ENCODE measurements at regions not wholly inside any gene's neighbourhood (a gene's known extent, or its start where the extent isn't known, plus 50 kb on each side); places are given as distances from the start of the nearest gene placed in this dataset.

- no peaks in the 10 kb centered on the region for H3K4me1 ChIP-seq (ENCODE audit: insufficient read depth)
- WGBS, 3 donors: 38 to 44% (median 40%) methylated on average over 2 of the region's 2 CpGs
- intact Hi-C loops (cut with DNase I): no loop called here
- no peak for DNase-seq
- TF ChIP-seq CTCF (IDR thresholded peaks at IDR 0.05): no peak
- no peak for TF ChIP-seq EP300 (IDR thresholded peaks at IDR 0.05)
- TF ChIP-seq POLR2A (IDR thresholded peaks at IDR 0.05): no peak
- H3K9me3 ChIP-seq: no peaks in the 10 kb centered on the region
- H3K4me3 ChIP-seq: no peak overlapping the region
- H3K27ac ChIP-seq: no peak overlapping the region
- no peaks in the 10 kb centered on the region for H3K27me3 ChIP-seq
- no peaks in the 10 kb centered on the region for H3K36me3 ChIP-seq
Observed at GRCh38 chr20:39800111-39800510, 838.0 kb downstream of the DHX35 start.

- Histone ChIP-seq H3K27ac (no peak overlapping the region), H3K4me3 (no peak overlapping the region), H3K27me3 (no peaks in the 10 kb centered on the region), H3K4me1 (ENCODE audit: insufficient read depth) (no peaks in the 10 kb centered on the region), H3K36me3 (no peaks in the 10 kb centered on the region), H3K9me3 (no peaks in the 10 kb centered on the region)
- WGBS, 3 donors: 60 to 68% (median 65%) methylated on average over 2 of the region's 2 CpGs
- intact Hi-C loops (cut with DNase I): no loop called here
- no peak for DNase-seq
- TF ChIP-seq EP300 (IDR thresholded peaks at IDR 0.05): no peak
- TF ChIP-seq CTCF (IDR thresholded peaks at IDR 0.05): no peak
- no peak for TF ChIP-seq POLR2A (IDR thresholded peaks at IDR 0.05)
Observed at GRCh38 chr20:39799366-39799965, 837.3 kb downstream of the DHX35 start.

GRCh38 chr20:39795401-39796272 is 833.5 kb downstream of the DHX35 start:
- H3K4me1 ChIP-seq (ENCODE audit: insufficient read depth): no peaks in the 10 kb centered on the region
- no peaks in the 10 kb centered on the region for H3K9me3 ChIP-seq
- H3K27ac ChIP-seq: no peak overlapping the region
- DNase-seq: no peak
- H3K36me3 ChIP-seq: no peaks in the 10 kb centered on the region
- intact Hi-C loops (cut with DNase I): no loop called here
- WGBS, 3 donors: 54 to 66% (median 63%) methylated on average over 3 of the region's 3 CpGs
- H3K27me3 ChIP-seq: no peaks in the 10 kb centered on the region
- no peak overlapping the region for H3K4me3 ChIP-seq
- TF ChIP-seq EP300 (IDR thresholded peaks at IDR 0.05) (no peak), CTCF (IDR thresholded peaks at IDR 0.05) (no peak), POLR2A (IDR thresholded peaks at IDR 0.05) (no peak)

- Histone ChIP-seq H3K36me3 (no peaks in the 10 kb centered on the region), H3K27ac (no peak overlapping the region), H3K27me3 (no peaks in the 10 kb centered on the region), H3K4me1 (ENCODE audit: insufficient read depth) (no peaks in the 10 kb centered on the region), H3K9me3 (no peaks in the 10 kb centered on the region), H3K4me3 (no peak overlapping the region)
- TF ChIP-seq EP300 (IDR thresholded peaks at IDR 0.05) (no peak), POLR2A (IDR thresholded peaks at IDR 0.05) (no peak), CTCF (IDR thresholded peaks at IDR 0.05) (no peak)
- DNase-seq: no peak
- intact Hi-C loops (cut with DNase I): no loop called here
Observed at GRCh38 chr20:39792334-39792733, 830.2 kb downstream of the DHX35 start.

All from ovary (tissue), 7 donors.